IgD-negative memory B cell (primary cell): ENCODE measurements at regions not wholly inside any gene's neighbourhood (a gene's known extent, or its start where the extent isn't known, plus 50 kb on each side); places are given as distances from the start of the nearest gene placed in this dataset.

Source experiments
- H3K27ac Mint-ChIP-seq, 3 donors: one replicate each; pipeline ENCODE4 v1.8.0; 2020 to 2022; ENCODE audit warnings: mild to moderate bottlenecking in 3 of 3, mixed read lengths in 3 of 3, moderate library complexity in 1 of 3
- H3K27me3 Mint-ChIP-seq: one replicate; pipeline ENCODE4 v1.8.0; 2021; ENCODE audit warnings: mixed read lengths
- H3K36me3 Mint-ChIP-seq: one replicate; pipeline ENCODE4 v1.8.0; 2020; ENCODE audit warnings: mild to moderate bottlenecking, mixed read lengths
- H3K4me1 Mint-ChIP-seq, 3 donors: one replicate each; pipeline ENCODE4 v1.8.0; 2020 to 2022; ENCODE audit warnings: mixed read lengths in 3 of 3, mild to moderate bottlenecking in 1 of 3
- H3K4me3 Mint-ChIP-seq, 4 donors: one replicate each; pipeline ENCODE4 v1.8.0; 2020 to 2022; ENCODE audit warnings: mild to moderate bottlenecking in 4 of 4, mixed read lengths in 4 of 4, moderate library complexity in 3 of 4
- H3K9me3 Mint-ChIP-seq, 3 donors: one replicate each; pipeline ENCODE4 v1.8.0; 2020 to 2021; ENCODE audit warnings: mixed read lengths in 3 of 3, mild to moderate bottlenecking in 1 of 3

DNA sequence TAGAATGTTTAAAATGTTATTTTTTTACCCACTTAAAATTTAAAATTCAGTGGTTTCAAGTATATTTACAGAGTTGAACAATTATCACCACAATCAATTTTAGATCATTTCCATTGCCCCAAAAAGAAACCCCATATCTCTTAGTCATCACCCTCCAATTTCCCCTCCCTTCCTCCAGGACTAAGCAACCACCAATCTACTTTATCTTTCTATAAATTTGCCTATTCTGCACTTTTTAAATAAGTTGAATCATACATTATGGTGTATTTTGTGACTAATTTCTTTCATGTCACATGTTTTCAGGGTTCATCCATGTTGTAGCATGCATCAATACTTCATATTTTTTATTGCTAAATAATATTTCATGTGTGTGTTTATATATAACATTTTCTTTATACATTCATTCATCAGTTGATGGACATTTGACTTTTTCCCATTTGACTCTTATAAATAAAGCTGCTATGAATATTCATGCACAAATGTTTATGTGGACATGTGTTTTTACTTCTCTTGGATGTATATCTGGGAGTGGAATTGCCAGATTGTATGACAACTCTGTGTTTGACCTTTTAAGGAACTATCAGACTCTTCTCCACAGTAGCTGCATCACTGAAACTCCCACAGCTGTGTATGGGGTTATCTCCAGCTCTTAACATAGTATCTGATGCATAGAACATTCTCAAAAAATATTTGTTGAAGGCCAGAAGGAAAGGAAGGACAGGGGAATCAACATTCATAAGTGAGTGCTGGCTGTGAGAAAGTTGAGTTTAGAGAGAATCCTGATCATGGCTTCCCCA is 107.8 kb upstream of the OXGR1 start:
- Mint-ChIP-seq H3K4me3 (no peak overlapping the region), H3K27me3 (peaks cover 4% of the 10 kb centered on the region), H3K36me3 (no peaks in the 10 kb centered on the region), H3K27ac (no peak overlapping the region), H3K9me3 (peaks cover 0 to 6% (median 1%) of the 10 kb centered on the region in 3 donors), H3K4me1 (no peaks in the 10 kb centered on the region)

DNA sequence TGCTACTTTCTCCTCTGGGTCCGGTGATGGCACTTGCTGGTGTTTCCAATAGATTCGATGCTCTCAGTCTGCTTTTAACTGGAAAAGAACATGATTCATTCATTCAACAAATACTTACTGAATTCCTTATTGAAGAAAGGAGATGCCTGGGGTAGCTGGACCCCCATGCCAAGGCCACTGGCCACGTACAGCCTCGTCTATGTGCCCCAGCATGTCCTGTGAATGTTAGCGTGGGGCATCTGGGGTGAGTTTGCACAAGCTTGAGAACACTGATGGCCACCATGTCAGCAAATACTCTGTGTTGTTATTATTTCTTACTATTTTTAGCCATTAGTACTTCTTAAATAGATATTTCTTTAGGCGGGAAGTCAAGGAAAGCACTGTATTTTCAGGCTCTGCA is 112.0 kb upstream of the OXGR1 start:
- H3K27ac Mint-ChIP-seq = no peak overlapping the region
- no peak overlapping the region for H3K4me3 Mint-ChIP-seq
- peaks cover 0 to 6% (median 1%) of the 10 kb centered on the region in 3 donors for H3K9me3 Mint-ChIP-seq
- peaks cover 3% of the 10 kb centered on the region for H3K27me3 Mint-ChIP-seq
- peaks cover 0 to 7% (median 6%) of the 10 kb centered on the region in 3 donors for H3K4me1 Mint-ChIP-seq
- no peaks in the 10 kb centered on the region for H3K36me3 Mint-ChIP-seq

DNA sequence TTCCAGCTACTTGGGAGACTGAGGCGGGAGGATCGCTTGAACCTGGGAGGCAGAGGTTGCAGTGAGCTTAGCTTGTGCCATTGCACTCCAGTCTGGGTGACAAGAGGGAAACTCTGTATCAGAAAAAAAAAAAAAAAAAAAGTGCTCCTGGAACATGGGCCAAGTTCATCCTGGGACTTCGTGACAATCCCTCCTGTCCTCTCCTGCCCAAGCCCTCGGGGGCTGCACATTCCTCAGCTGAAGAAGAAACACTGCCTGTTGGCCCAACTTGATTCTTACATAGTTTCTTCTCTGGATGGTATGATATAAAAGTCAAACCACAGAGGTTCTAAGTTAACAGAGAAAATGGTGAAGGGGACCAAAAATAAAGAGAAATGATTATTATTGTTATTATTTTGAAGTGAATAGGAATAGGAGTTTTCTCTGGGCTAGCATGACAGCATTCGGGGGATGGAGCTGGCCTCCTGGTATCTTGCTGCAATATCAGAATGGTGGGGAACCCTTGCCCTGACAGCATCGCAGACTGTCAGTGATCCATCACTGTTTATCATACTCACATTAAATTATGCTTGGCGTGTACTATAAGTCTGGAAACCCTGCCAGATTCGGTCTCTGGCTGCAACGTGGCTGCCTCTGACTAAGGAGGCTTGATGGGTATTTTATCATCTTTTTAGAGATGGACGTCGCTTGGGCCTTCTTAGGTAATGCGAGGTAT is 113.7 kb upstream of the OXGR1 start:
- Mint-ChIP-seq H3K27me3 (peaks cover 1% of the 10 kb centered on the region), H3K36me3 (no peaks in the 10 kb centered on the region), H3K27ac (no peak overlapping the region), H3K9me3 (peaks cover 0 to 3% (median 1%) of the 10 kb centered on the region in 3 donors), H3K4me3 (no peak overlapping the region), H3K4me1 (peaks cover 0 to 7% (median 6%) of the 10 kb centered on the region in 3 donors)

DNA sequence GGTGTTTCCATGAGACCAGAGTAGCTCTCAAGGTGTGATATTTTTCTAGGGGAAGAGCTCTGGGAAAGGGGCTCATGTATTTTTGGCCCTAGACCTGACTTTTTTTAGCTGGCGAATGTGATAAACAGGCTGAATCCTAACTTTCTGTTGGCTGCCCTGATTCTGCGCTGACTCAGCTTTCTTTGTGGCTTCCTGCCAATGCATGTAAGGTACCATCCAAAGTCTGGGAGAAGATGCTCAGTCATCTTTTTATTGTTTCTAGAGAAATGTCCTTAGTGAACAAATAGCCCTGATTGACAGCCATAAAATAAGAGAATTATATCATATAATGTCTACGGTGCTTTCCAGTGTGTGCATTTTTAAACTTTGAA is 113.6 kb upstream of the MBNL2 start:
- peaks cover 0 to 3% (median 0%) of the 10 kb centered on the region in 3 donors for H3K9me3 Mint-ChIP-seq
- peaks cover 1% of the 10 kb centered on the region for H3K27me3 Mint-ChIP-seq
- no peak overlapping the region for H3K4me3 Mint-ChIP-seq

DNA sequence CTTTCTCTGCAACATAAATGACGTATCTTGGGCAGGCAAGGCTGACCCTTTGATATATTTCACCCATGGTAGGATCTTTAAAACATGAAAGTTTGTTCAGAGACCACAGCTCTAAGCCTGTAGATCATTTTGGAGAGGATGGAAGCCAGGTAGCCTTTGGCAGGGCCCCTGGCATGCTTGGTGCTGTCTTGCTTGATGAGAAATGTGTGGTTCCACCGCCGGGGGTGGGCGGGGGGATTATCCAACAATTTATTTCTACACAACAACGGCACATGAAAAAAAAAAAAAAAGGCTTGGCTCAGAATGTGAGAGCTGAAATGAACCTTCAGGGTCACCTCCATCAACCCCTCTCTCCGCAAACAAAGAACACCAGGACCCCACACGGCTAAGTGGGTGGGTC is 112.9 kb upstream of the MBNL2 start:
- no peaks in the 10 kb centered on the region for H3K9me3 Mint-ChIP-seq
- H3K4me3 Mint-ChIP-seq = no peak overlapping the region
- peaks cover 0 to 7% (median 6%) of the 10 kb centered on the region in 3 donors for H3K4me1 Mint-ChIP-seq
- peaks cover 1% of the 10 kb centered on the region for H3K27me3 Mint-ChIP-seq
- H3K27ac Mint-ChIP-seq = no peak overlapping the region
- H3K36me3 Mint-ChIP-seq = no peaks in the 10 kb centered on the region

More for the DNA sequence above, 113.6 kb upstream of the MBNL2 start:
- no peak overlapping the region for H3K27ac Mint-ChIP-seq
- H3K36me3 Mint-ChIP-seq = no peaks in the 10 kb centered on the region
- peaks cover 0 to 7% (median 6%) of the 10 kb centered on the region in 3 donors for H3K4me1 Mint-ChIP-seq

DNA sequence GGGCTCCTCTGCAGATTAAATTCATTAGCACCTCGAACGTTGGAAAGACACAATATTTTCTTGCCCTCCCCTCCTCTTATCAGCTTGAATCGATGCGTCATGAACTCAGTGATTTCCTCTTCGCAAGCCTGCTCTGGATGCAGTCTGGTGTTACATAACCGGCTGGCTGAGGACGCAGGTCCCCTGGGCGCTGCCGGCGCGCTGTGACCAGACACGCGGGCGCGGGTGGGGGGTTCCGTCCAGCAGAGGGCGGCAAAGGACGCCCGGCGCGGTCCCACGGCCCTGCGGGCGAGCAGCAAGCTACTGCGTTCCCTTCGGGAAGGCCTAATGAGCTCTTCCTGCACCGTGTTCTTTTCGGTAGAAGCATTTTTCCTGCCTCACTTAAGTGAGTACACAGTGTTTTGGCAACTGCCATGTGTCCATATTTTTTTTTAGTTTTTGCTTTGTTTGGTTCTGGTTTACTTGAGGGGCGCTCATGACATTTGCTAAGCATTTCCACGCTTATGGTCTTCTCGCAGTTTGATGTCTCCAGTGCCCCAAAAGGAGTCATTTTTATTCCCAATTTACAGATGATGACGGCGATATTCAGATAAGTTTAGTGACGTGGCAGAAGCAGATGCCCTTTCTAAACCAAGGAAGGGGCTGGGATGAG is 112.2 kb upstream of the MBNL2 start:
- Mint-ChIP-seq H3K9me3 (no peaks in the 10 kb centered on the region), H3K27ac (no peak overlapping the region), H3K4me3 (peak overlapping the region in 1 of 4 donors; percentile 52), H3K4me1 (peaks cover 0 to 7% (median 6%) of the 10 kb centered on the region in 3 donors), H3K36me3 (no peaks in the 10 kb centered on the region), H3K27me3 (peaks cover 1% of the 10 kb centered on the region)

DNA sequence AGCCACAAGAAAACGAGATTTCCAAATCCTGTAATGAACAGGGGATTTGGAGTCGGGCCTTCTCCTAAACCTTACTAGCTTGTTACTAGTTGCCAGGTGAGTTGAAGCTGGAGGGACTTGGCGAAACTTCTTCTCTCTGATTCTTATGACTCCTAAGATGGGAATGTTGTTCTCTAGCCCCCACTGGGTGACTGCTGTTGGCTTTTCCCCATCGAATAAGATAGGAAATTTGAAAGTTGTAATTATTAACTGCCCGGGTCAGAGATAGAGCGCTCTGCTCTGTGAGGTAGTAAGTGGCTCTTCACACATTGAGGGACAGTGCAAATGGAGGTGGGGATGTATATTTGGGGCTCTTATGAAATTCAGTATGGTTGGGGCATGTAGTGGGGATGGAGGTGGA is 111.2 kb upstream of the MBNL2 start:
- Mint-ChIP-seq H3K4me1 (peaks cover 0 to 7% (median 6%) of the 10 kb centered on the region in 3 donors), H3K27me3 (peaks cover 3% of the 10 kb centered on the region), H3K4me3 (no peak overlapping the region), H3K27ac (no peak overlapping the region), H3K9me3 (no peaks in the 10 kb centered on the region), H3K36me3 (no peaks in the 10 kb centered on the region)

DNA sequence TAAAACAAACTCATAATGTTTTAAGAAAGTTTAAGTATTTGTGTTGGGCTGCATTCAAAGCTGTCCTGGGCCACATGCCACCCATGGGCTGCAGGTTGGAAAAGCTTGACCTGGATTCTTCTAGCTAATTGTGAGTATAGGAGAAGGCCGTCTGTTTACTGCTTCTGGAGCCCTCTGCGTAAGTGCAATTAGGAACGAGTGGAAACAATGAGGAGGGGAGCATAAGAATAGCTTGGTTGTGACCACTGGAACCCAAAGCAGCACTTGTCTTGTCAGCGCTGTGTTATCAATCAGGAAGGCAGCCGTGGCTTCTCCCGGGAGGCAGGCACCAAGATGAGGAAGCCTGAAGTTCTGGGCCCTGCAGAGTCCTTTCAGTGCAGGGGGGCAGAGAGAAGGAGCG is 110.4 kb upstream of the MBNL2 start:
- no peak overlapping the region for H3K27ac Mint-ChIP-seq
- H3K4me3 Mint-ChIP-seq = no peak overlapping the region
- H3K27me3 Mint-ChIP-seq = peaks cover 3% of the 10 kb centered on the region
- peaks cover 0 to 7% (median 6%) of the 10 kb centered on the region in 3 donors for H3K4me1 Mint-ChIP-seq
- no peaks in the 10 kb centered on the region for H3K36me3 Mint-ChIP-seq
- no peaks in the 10 kb centered on the region for H3K9me3 Mint-ChIP-seq

DNA sequence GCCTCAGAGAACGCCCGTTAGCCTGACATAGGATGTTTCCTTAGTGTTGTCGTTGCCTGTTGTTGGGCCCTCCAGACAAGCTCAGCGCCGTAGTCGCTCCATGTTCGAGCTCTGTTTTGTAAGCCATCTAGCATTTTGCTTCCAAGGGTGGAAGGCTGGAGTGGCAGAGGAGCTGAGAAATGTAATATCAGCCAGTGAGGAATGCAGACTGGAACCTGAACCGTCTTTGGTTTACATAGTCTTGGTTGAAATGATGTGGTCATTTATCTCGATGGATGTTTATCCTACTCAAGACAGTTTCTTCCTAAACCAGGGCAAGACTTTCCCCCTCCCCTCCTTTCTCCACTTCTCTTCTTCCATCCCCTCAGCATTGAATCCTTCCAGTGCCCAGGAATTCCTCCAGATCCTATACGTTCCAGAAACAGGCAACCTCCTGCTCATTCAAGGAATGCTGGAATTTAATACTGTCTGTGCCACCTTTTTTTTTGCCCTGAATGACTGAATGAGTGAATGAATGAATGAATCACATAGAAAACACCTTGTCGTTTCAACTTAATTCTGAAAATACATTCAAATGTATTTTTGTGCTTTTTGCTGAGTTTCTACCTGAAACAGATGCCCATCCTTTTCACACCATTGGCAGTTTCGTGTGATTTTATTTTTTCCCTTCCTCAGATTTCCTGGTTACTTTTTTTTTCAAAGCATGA is 109.5 kb upstream of the MBNL2 start:
- Mint-ChIP-seq H3K27me3 (peaks cover 3% of the 10 kb centered on the region), H3K36me3 (no peaks in the 10 kb centered on the region), H3K9me3 (no peaks in the 10 kb centered on the region), H3K27ac (no peak overlapping the region), H3K4me1 (peaks cover 0 to 7% (median 6%) of the 10 kb centered on the region in 3 donors), H3K4me3 (no peak overlapping the region)

DNA sequence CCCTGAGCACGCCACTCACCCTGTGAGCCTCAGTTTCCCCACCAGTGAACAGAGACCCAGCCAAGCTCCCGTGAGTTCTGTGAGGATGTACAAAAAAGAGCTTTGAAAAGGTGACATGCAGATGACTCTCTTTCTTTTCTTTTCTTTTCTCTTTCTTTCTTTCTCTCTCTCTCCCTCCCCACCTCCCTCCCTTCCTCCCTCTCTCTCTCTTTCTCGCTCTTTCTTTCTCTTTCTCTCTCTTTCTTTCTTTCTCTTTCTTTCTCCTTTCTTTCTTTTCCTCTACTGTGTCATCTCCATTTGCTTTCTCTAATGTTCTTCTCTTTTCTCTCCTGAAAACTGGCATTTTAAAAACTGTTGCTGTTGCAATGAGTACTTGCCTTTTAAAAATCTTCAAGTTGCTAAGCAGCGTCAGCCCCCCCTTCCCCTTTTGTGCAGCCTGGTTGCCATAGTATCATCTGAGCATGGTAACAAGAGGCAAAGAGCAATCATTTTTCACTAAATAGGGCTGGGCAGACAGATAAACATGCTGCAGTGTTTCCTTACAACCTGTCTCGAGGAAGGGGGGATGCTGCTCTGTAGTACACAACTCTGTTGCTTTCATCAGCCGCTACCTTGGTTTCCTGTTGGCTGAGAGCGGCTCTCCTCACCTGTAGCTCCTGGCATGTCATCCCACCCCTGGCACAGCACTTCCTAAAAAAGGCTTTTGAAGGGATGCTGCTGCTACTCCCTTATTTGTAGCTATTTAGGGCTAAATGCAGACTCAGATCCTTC is 108.7 kb upstream of the MBNL2 start:
- Mint-ChIP-seq H3K4me1 (peaks cover 0 to 7% (median 6%) of the 10 kb centered on the region in 3 donors), H3K4me3 (no peak overlapping the region), H3K36me3 (no peaks in the 10 kb centered on the region), H3K27me3 (peaks cover 7% of the 10 kb centered on the region), H3K27ac (no peak overlapping the region), H3K9me3 (no peaks in the 10 kb centered on the region)

DNA sequence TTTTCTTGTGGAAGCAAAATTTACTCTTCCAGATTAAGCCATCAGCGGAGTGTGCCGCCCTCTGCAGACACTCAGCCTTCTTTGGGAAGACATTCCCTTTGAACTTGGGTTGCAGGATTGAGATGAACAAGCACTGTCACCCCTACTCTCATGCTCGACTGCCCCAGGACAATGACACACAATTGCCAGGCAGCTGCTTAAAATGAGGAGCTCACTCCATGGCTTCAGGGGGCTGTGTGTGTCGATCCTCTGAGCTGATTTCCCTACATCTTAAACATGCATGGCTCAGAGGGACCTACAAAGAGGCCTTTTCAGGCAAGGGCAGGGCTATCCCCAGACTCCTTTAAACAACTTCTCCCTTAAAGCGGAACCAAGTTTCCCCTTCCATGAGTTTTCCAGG is 107.5 kb upstream of the MBNL2 start:
- peaks cover 11% of the 10 kb centered on the region for H3K27me3 Mint-ChIP-seq
- no peak overlapping the region for H3K27ac Mint-ChIP-seq
- H3K4me3 Mint-ChIP-seq = no peak overlapping the region
- H3K4me1 Mint-ChIP-seq = peaks cover 0 to 6% (median 5%) of the 10 kb centered on the region in 3 donors
- no peaks in the 10 kb centered on the region for H3K36me3 Mint-ChIP-seq
- no peaks in the 10 kb centered on the region for H3K9me3 Mint-ChIP-seq

DNA sequence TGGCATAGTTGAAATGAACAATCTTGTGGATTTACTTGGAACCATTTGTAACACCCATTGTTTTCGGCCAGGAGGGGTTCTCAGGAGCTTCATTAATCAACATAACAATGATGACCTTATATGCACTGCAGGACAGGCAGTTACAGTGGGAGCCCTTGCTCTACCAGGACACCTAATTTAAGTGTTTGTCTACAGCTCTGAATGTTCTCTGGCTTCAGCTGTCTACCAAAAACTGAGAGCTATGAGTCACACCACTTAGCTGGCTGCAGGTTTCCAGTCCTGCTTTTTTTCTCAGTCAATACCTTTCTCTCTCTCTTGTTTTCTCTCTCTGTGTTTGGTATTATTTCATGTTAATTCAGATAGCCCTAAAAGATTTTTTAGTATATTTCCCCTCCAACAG is 105.4 kb upstream of the MBNL2 start:
- H3K27ac Mint-ChIP-seq = no peak overlapping the region
- no peaks in the 10 kb centered on the region for H3K9me3 Mint-ChIP-seq
- H3K27me3 Mint-ChIP-seq = peaks cover 12% of the 10 kb centered on the region
- H3K4me3 Mint-ChIP-seq = no peak overlapping the region
- no peaks in the 10 kb centered on the region for H3K36me3 Mint-ChIP-seq
- H3K4me1 Mint-ChIP-seq = no peaks in the 10 kb centered on the region

DNA sequence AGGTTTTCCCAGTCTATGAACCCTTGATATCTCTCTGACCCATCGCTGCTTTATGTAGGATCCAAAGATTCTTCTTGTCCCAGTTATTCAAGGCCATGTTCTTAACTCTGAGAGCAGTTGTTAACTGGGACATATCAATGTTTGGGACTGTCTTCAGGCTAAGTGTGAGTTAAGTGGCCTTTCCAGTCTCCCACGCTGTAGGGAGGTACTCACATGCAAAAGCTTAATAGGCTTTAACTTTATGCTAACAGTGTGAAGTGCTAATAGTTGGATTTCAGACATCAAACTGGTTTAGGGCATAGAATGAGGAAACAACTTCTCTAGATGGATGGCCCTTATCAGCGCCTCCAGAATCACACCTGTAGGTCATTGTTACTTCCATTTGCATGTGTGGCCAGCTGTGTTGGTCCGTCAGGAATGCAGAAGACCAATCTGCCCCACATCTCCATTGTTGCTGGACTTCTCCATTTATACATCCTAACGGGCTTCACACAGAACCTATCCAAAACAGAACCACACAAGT is 104.7 kb upstream of the MBNL2 start:
- Mint-ChIP-seq H3K27ac (no peak overlapping the region), H3K9me3 (no peaks in the 10 kb centered on the region), H3K36me3 (no peaks in the 10 kb centered on the region), H3K4me1 (no peaks in the 10 kb centered on the region), H3K4me3 (no peak overlapping the region), H3K27me3 (peaks cover 12% of the 10 kb centered on the region)

DNA sequence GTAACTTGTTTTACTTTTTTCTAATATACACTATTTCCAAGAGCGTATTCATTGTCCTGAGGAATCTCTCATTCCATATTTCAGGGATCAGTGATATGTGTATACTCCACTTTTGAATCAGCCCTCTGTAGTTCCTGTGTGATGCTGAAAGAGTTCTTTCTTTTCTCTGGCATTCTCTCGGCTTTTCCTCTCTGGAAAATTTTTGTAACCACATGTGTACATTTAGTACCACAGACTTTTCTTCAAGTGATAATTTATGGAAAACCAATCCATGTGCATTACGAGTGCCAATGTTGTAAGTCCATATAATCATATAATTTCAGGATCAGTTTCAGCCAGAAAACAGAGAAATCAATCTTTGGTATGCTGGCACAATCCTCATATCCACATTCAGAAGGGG is 102.2 kb upstream of the MBNL2 start:
- Mint-ChIP-seq H3K4me3 (no peak overlapping the region), H3K36me3 (no peaks in the 10 kb centered on the region), H3K27me3 (peaks cover 20% of the 10 kb centered on the region), H3K27ac (no peak overlapping the region), H3K4me1 (no peaks in the 10 kb centered on the region), H3K9me3 (peaks cover 0 to 2% (median 0%) of the 10 kb centered on the region in 3 donors)
